AG04450 (cell line): ENCODE measurements at regions not wholly inside any gene's neighbourhood (a gene's known extent, or its start where the extent isn't known, plus 50 kb on each side); places are given as distances from the start of the nearest gene placed in this dataset.

Source experiments
- CTCF ChIA-PET: fragments of 300-600, 350-600 bp; formaldehyde crosslinking; extraction: SDS; loops from one replicate; lab custom pipeline; 2022; ENCODE audit warnings: antibody characterized with exemption, inconsistent platforms; lab: Charles Lee
- POLR2A ChIA-PET: fragments of 350-600 bp; formaldehyde crosslinking; extraction: SDS; loops from one replicate; lab custom pipeline; 2021; ENCODE audit warnings: antibody characterized with exemption, inconsistent platforms; lab: Yijun Ruan, JAX
- DNase-seq: peaks from one replicate; pipeline ENCODE4 v3.0.0-alpha.2; 2011; ENCODE audit warnings: low read depth, low spot score
- H3K27ac ChIP-seq: one replicate; pipeline ENCODE4 v1.5.1; 2012; ENCODE audit warnings: low read depth, low read length, control low read depth
- H3K27me3 ChIP-seq: one replicate; pipeline ENCODE4 v1.6.0; 2012; ENCODE audit warnings: low read length; ENCODE audit not compliant: control insufficient read depth, insufficient read depth
- H3K4me3 ChIP-seq: 2 replicates; pipeline ENCODE4 v1.5.1; 2011; ENCODE audit warnings: mild to moderate bottlenecking, low read depth, low read length, control low read depth
- H3K9me3 ChIP-seq: 2 replicates; pipeline ENCODE4 v1.5.1; 2012; ENCODE audit warnings: low read length; ENCODE audit not compliant: control insufficient read depth, insufficient read depth
- CTCF ChIP-seq: IDR thresholded peaks from 2 replicates; pipeline ENCODE4 v1.5.1; 2011; ENCODE audit warnings: low read depth, low read length, control low read depth, inconsistent platforms

GRCh38 chr15:60138397-60138968 lies 134.4 kb downstream of the FOXB1 start:
- no peak for TF ChIP-seq CTCF
- ChIA-PET POLR2A (no interaction called here), CTCF (no interaction called here)
- no peak overlapping the region for H3K27ac ChIP-seq
- no peaks in the 10 kb centered on the region for H3K9me3 ChIP-seq
- no peaks in the 10 kb centered on the region for H3K27me3 ChIP-seq
- no peak overlapping the region for H3K4me3 ChIP-seq
- no peak for DNase-seq

DNA sequence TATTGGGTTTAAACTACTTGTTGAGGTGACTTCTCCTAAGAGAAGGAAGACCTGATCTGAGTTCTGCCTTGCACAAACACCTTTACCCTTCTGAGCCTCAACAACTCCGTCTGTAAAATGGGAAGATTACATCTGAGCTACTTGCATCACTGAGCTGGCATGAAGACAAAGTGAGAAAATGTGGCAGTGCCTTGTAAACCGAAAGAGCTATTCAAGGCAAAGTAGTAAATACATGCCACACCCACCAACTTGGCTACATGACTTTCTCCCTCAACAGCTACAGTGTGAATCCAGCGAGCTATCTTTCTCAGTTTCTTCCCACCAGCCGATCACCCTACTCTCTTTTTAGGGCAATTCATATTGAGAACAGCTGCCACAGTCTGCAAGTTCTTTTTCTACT lies 148.3 kb downstream of the FOXB1 start:
- no peaks in the 10 kb centered on the region for H3K9me3 ChIP-seq
- no peak overlapping the region for H3K27ac ChIP-seq
- H3K4me3 ChIP-seq, result no peak overlapping the region
- no peak for DNase-seq
- H3K27me3 ChIP-seq, result peaks cover 2% of the 10 kb centered on the region
- ChIA-PET POLR2A (no interaction called here), CTCF (no interaction called here)
- no peak for TF ChIP-seq CTCF

DNA sequence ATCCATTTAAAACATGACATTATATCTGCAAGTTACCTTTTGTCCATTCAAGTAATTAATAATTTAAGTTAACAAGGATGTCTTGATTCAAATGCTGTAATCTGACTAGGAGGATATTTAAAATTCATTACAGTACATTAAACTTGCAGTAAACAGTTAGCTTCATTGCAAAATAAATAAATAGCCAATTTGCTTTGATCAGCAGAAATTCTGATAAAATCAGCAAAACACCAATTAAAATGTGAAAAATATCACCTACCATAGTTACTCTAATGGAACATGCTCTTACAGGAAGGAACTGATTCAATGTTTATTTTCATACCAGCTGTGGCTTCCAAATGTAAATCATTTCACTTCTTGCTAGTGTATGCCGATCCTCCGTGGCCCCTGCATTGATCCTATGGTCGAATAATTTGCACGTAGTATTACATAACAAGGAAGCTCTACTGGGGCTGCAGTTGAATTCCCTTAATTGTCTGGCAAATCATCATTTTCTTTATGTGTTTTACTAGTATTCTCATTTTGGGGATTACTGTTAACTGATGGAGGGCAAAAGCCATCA lies 150.7 kb downstream of the FOXB1 start:
- TF ChIP-seq CTCF, result no peak
- DNase-seq, result no peak
- Histone ChIP-seq H3K27ac (no peak overlapping the region), H3K9me3 (no peaks in the 10 kb centered on the region), H3K27me3 (peaks cover 2% of the 10 kb centered on the region), H3K4me3 (no peak overlapping the region)
- CTCF ChIA-PET, result interaction anchor here (1.0 to 1.4 kb wide), 4 partner anchors 25 to 464 kb away, joined by 3 to 5 read pairs (median 4); no protein-coding TSS in a partner anchor
- POLR2A ChIA-PET, result no interaction called here

- H3K4me3 ChIP-seq, result no peak overlapping the region
Measured at GRCh38 chr15:60155661-60156060, 151.6 kb downstream of the FOXB1 start.

More at GRCh38 chr15:60155661-60156060, 151.6 kb downstream of the FOXB1 start:
- Histone ChIP-seq H3K9me3 (no peaks in the 10 kb centered on the region), H3K27ac (no peak overlapping the region), H3K27me3 (peaks cover under 1% of the 10 kb centered on the region)
- no peak for DNase-seq
- CTCF ChIA-PET, result interaction anchor here (1.0 kb wide), 2 partner anchors 431 to 464 kb away, joined by 3 to 4 read pairs; no protein-coding TSS in a partner anchor
- TF ChIP-seq CTCF, result no peak
- POLR2A ChIA-PET, result no interaction called here
